ENCODE measurements at regions not wholly inside any gene's neighbourhood (a gene's known extent, or its start where the extent isn't known, plus 50 kb on each side); places are given as distances from the start of the nearest gene placed in this dataset.

DNA sequence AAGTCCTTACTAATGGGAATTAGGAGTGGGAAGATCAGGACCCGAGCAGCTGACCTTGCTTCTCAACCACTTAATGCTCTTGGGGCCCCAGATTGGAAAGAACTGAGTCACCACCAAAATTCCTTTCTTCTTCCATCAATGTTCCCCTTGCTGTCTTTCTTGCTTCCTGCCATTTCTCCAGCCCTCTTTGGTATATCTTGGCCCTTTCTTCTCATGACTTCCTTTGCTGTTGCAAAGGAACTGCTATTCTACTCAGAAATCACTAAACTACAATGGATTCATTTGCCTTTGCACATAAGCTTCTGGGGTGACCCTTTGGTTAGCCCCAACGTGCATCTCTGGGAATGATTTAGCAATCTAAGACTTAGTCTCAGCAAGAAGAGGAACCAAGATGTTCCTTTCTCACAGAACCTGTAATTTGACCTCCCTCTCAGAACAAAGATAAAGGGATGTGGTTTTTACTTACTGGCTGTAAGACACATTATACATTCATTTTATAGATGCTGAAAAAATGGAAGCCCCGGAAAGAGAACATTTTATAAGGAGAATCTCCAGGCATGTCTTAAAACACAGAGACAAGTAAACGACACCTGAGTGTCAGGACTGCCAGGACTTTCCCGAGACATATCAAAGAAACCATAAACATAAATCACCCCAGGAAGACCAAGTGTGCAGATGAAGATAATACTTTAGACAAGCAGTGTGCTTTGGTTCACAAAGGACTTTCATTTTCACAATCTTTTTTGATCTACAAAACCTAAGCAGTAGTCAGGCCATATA lies 99.0 kb upstream of the TNFAIP3 start (continued):
- TF ChIP-seq, protein P1, sequence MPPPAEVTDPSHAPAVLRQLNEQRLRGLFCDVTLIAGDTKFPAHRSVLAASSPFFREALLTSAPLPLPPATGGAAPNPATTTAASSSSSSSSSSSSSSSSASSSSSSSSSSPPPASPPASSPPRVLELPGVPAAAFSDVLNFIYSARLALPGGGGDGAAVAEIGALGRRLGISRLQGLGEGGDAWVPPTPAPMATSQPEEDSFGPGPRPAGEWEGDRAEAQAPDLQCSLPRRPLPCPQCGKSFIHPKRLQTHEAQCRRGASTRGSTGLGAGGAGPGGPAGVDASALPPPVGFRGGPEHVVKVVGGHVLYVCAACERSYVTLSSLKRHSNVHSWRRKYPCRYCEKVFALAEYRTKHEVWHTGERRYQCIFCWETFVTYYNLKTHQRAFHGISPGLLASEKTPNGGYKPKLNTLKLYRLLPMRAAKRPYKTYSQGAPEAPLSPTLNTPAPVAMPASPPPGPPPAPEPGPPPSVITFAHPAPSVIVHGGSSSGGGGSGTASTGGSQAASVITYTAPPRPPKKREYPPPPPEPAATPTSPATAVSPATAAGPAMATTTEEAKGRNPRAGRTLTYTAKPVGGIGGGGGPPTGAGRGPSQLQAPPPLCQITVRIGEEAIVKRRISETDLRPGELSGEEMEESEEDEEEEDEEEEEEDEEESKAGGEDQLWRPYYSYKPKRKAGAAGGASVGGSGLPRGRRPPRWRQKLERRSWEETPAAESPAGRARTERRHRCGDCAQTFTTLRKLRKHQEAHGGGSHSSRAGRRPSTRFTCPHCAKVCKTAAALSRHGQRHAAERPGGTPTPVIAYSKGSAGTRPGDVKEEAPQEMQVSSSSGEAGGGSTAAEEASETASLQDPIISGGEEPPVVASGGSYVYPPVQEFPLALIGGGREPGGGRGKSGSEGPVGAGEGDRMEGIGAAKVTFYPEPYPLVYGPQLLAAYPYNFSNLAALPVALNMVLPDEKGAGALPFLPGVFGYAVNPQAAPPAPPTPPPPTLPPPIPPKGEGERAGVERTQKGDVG (CRISPR knock-in tag; IDR thresholded peaks at IDR 0.05) = no peak
- TF ChIP-seq CREB1 (IDR thresholded peaks at IDR 0.05; ENCODE audit: low read depth) (no peak), MEF2A (IDR thresholded peaks at IDR 0.05; ENCODE audit: insufficient read depth, low read depth, low read length) (0 out of 2 replicates have a peak, but pooled peaks have one; percentile 10), RFX5 (IDR thresholded peaks at IDR 0.05; ENCODE audit: low read depth, low read length) (no peak), ZNF217 (IDR thresholded peaks at IDR 0.05) (no peak), MXI1 (IDR thresholded peaks at IDR 0.05; ENCODE audit: low read depth, low read length) (no peak), CBFB (IDR thresholded peaks at IDR 0.05; ENCODE audit: low read depth) (peak; percentile 39; the same call in 1 of the 2 replicates), SREBF1 (IDR thresholded peaks at IDR 0.05; ENCODE audit: low read length) (no peak), ZSCAN29 (IDR thresholded peaks at IDR 0.05) (no peak), EP300 (IDR thresholded peaks at IDR 0.05; ENCODE audit: borderline replicate concordance in 1 of 2, control insufficient read depth in 1 of 2, low read depth in 2 of 2, low read length in 2 of 2) (peak; percentile 54 to 63; a peak in 3 of 4 replicates), SUPT20H (IDR thresholded peaks at IDR 0.05; ENCODE audit: borderline replicate concordance, control insufficient read depth, low read depth, low read length) (no peak), NRF1 (conservative IDR thresholded peaks at IDR 0.05; ENCODE audit: low read depth, low read length) (no peak), IKZF2 (IDR thresholded peaks at IDR 0.05) (peak; percentile 79 to 81), POU2F2 (IDR thresholded peaks at IDR 0.05; ENCODE audit: borderline replicate concordance, low read depth, low read length) (no peak), ESRRA (IDR thresholded peaks at IDR 0.05; ENCODE audit: low read length) (0 out of 2 replicates have a peak, but pooled peaks have one; percentile 57), STAT3 (IDR thresholded peaks at IDR 0.05; ENCODE audit: low read depth, low read length) (no peak)
- TF ChIP-seq, protein P2, sequence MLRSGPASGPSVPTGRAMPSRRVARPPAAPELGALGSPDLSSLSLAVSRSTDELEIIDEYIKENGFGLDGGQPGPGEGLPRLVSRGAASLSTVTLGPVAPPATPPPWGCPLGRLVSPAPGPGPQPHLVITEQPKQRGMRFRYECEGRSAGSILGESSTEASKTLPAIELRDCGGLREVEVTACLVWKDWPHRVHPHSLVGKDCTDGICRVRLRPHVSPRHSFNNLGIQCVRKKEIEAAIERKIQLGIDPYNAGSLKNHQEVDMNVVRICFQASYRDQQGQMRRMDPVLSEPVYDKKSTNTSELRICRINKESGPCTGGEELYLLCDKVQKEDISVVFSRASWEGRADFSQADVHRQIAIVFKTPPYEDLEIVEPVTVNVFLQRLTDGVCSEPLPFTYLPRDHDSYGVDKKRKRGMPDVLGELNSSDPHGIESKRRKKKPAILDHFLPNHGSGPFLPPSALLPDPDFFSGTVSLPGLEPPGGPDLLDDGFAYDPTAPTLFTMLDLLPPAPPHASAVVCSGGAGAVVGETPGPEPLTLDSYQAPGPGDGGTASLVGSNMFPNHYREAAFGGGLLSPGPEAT (IDR thresholded peaks at IDR 0.05; ENCODE audit: low read depth) = peak; percentile 62; the same call in 1 of the 2 replicates
- TF ChIP-seq, protein P3, sequence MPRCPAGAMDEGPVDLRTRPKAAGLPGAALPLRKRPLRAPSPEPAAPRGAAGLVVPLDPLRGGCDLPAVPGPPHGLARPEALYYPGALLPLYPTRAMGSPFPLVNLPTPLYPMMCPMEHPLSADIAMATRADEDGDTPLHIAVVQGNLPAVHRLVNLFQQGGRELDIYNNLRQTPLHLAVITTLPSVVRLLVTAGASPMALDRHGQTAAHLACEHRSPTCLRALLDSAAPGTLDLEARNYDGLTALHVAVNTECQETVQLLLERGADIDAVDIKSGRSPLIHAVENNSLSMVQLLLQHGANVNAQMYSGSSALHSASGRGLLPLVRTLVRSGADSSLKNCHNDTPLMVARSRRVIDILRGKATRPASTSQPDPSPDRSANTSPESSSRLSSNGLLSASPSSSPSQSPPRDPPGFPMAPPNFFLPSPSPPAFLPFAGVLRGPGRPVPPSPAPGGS (IDR thresholded peaks at IDR 0.05; ENCODE audit: borderline replicate concordance, insufficient read depth, low read depth, low read length, poor library complexity, severe bottlenecking) = no peak
- TF ChIP-seq, protein P4, sequence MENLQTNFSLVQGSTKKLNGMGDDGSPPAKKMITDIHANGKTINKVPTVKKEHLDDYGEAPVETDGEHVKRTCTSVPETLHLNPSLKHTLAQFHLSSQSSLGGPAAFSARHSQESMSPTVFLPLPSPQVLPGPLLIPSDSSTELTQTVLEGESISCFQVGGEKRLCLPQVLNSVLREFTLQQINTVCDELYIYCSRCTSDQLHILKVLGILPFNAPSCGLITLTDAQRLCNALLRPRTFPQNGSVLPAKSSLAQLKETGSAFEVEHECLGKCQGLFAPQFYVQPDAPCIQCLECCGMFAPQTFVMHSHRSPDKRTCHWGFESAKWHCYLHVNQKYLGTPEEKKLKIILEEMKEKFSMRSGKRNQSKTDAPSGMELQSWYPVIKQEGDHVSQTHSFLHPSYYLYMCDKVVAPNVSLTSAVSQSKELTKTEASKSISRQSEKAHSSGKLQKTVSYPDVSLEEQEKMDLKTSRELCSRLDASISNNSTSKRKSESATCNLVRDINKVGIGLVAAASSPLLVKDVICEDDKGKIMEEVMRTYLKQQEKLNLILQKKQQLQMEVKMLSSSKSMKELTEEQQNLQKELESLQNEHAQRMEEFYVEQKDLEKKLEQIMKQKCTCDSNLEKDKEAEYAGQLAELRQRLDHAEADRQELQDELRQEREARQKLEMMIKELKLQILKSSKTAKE (IDR thresholded peaks at IDR 0.05; ENCODE audit: low read depth, poor library complexity, severe bottlenecking) = peak; percentile 68
- TF ChIP-seq, protein P5, sequence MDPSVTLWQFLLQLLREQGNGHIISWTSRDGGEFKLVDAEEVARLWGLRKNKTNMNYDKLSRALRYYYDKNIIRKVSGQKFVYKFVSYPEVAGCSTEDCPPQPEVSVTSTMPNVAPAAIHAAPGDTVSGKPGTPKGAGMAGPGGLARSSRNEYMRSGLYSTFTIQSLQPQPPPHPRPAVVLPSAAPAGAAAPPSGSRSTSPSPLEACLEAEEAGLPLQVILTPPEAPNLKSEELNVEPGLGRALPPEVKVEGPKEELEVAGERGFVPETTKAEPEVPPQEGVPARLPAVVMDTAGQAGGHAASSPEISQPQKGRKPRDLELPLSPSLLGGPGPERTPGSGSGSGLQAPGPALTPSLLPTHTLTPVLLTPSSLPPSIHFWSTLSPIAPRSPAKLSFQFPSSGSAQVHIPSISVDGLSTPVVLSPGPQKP (IDR thresholded peaks at IDR 0.05; ENCODE audit: low read depth, low read length) = no peak
